ENCODE measurements at regions not wholly inside any gene's neighbourhood (a gene's known extent, or its start where the extent isn't known, plus 50 kb on each side); places are given as distances from the start of the nearest gene placed in this dataset.

DNA sequence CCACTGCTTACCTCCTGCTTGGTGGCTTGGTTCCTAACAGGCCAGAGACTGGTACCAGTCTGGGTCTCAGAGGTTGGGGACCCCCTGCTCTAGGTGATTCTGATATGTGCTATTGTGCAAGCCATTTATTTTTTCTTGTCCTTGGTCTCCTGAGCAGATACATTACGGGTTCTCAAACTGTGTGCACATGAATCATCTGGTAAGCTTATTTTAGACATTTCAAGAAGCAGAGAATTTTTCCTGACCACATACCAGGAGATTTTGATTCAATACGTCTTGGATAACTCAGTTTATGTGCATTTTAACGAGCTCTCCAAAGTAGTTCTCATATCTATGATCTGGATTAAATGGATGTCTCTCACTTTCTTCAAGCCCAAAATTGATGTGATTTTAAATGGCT is 77.2 kb downstream of the FHIP1A start:
- TF ChIP-seq, protein P1, sequence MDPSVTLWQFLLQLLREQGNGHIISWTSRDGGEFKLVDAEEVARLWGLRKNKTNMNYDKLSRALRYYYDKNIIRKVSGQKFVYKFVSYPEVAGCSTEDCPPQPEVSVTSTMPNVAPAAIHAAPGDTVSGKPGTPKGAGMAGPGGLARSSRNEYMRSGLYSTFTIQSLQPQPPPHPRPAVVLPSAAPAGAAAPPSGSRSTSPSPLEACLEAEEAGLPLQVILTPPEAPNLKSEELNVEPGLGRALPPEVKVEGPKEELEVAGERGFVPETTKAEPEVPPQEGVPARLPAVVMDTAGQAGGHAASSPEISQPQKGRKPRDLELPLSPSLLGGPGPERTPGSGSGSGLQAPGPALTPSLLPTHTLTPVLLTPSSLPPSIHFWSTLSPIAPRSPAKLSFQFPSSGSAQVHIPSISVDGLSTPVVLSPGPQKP (CRISPR knock-in tag; IDR thresholded peaks at IDR 0.05) = no peak
- TF ChIP-seq HOXB6 (CRISPR knock-in tag; IDR thresholded peaks at IDR 0.05; ENCODE audit: borderline replicate concordance) (no peak), NFE2 (IDR thresholded peaks at IDR 0.05; ENCODE audit: low read depth) (no peak), ATF2 (CRISPR knock-in tag; IDR thresholded peaks at IDR 0.05) (no peak), SP1 (CRISPR knock-in tag; IDR thresholded peaks at IDR 0.05) (no peak), CTCF (IDR thresholded peaks at IDR 0.05 in 2 of 3, conservative IDR thresholded peaks at IDR 0.05 in 1 of 3; ENCODE audit: insufficient read depth in 2 of 3, low read depth in 1 of 3, low read length in 3 of 3) (no peak), POU5F1 (IDR thresholded peaks at IDR 0.05; ENCODE audit: borderline replicate concordance, low read depth, low read length, partially characterized antibody) (no peak), MAFG (tag; conservative IDR thresholded peaks at IDR 0.05) (no peak)
